Stimulated activated naive CD8-positive, alpha-beta T cell treated with anti-CD3 and anti-CD28 coated beads, Interleukin-15, amount 100 ng/mL, for 72 hours (primary cell): ENCODE measurements at regions not wholly inside any gene's neighbourhood (a gene's known extent, or its start where the extent isn't known, plus 50 kb on each side); places are given as distances from the start of the nearest gene placed in this dataset.

Experiments
- ATAC-seq: fragments of 150-1000 bp; cut with Tn5 transposase; 2 replicates; pipeline ENCODE4 v1.10.0; 2021; ENCODE audit warnings: mild to moderate bottlenecking, moderate library complexity
- DNase-seq, 2 donors: peaks; one replicate each; pipeline ENCODE4 v3.0.0; 2021 to 2022
- H3K27ac Mint-ChIP-seq, 2 donors: one replicate each; pipeline ENCODE4 v1.8.0; 2022; ENCODE audit warnings: mild to moderate bottlenecking in 2 of 2, mixed read lengths in 2 of 2, moderate library complexity in 2 of 2
- H3K27me3 Mint-ChIP-seq: one replicate; pipeline ENCODE4 v1.8.0; 2022; ENCODE audit warnings: mixed read lengths
- H3K4me1 Mint-ChIP-seq: one replicate; pipeline ENCODE4 v1.8.0; 2022; ENCODE audit warnings: mild to moderate bottlenecking, mixed read lengths
- H3K4me3 Mint-ChIP-seq, 2 donors: one replicate each; pipeline ENCODE4 v1.8.0; 2022; ENCODE audit warnings: mild to moderate bottlenecking in 2 of 2, mixed read lengths in 2 of 2, moderate library complexity in 1 of 2
- H3K9me3 Mint-ChIP-seq, 2 donors: one replicate each; pipeline ENCODE4 v1.8.0; 2022; ENCODE audit warnings: mixed read lengths in 2 of 2

GRCh38 chrX:39898147-39898546 is 199.6 kb downstream of the BCOR start:
- DNase-seq (no peak), ATAC-seq (no peak)
- H3K27me3 Mint-ChIP-seq: peaks cover 8% of the 10 kb centered on the region
- H3K4me3 Mint-ChIP-seq: no peak overlapping the region
- peaks cover 8% of the 10 kb centered on the region for H3K4me1 Mint-ChIP-seq
- no peak overlapping the region for H3K27ac Mint-ChIP-seq
- no peaks in the 10 kb centered on the region for H3K9me3 Mint-ChIP-seq

GRCh38 chrX:39899059-39899458 is 198.7 kb downstream of the BCOR start:
- H3K9me3 Mint-ChIP-seq: no peaks in the 10 kb centered on the region
- DNase-seq (no peak), ATAC-seq (no peak)
- no peak overlapping the region for H3K27ac Mint-ChIP-seq
- peaks cover 9% of the 10 kb centered on the region for H3K4me1 Mint-ChIP-seq
- H3K27me3 Mint-ChIP-seq: peaks cover 8% of the 10 kb centered on the region
- no peak overlapping the region for H3K4me3 Mint-ChIP-seq

- ATAC-seq (no peak), DNase-seq (no peak)
- Mint-ChIP-seq H3K27me3 (peaks cover 8% of the 10 kb centered on the region), H3K9me3 (no peaks in the 10 kb centered on the region), H3K4me1 (peaks cover 15% of the 10 kb centered on the region), H3K27ac (no peak overlapping the region), H3K4me3 (no peak overlapping the region)
These were observed 197.6 kb downstream of the BCOR start for GRCh38 chrX:39899856-39900776.

GRCh38 chrX:39900777-39901170 is 197.0 kb downstream of the BCOR start:
- Mint-ChIP-seq H3K4me1 (peaks cover 20% of the 10 kb centered on the region), H3K27me3 (peaks cover 8% of the 10 kb centered on the region), H3K9me3 (no peaks in the 10 kb centered on the region), H3K4me3 (no peak overlapping the region), H3K27ac (no peak overlapping the region)
- no peak for DNase-seq
- ATAC-seq: no peak

- H3K4me3 Mint-ChIP-seq: no peak overlapping the region
- DNase-seq (no peak), ATAC-seq (no peak)
- H3K4me1 Mint-ChIP-seq: peaks cover 27% of the 10 kb centered on the region
- H3K27me3 Mint-ChIP-seq: peaks cover 8% of the 10 kb centered on the region
- no peaks in the 10 kb centered on the region for H3K9me3 Mint-ChIP-seq
- no peak overlapping the region for H3K27ac Mint-ChIP-seq
These were observed 194.4 kb downstream of the BCOR start for GRCh38 chrX:39903343-39903742.

- no peaks in the 10 kb centered on the region for H3K9me3 Mint-ChIP-seq
- peaks cover 33% of the 10 kb centered on the region for H3K4me1 Mint-ChIP-seq
- H3K27me3 Mint-ChIP-seq: peaks cover 8% of the 10 kb centered on the region
- H3K27ac Mint-ChIP-seq: no peak overlapping the region
- no peak overlapping the region for H3K4me3 Mint-ChIP-seq
- ATAC-seq (peak; percentile 90), DNase-seq (peak in 1 of 2 donors; percentile 46)
These were observed 193.8 kb downstream of the BCOR start for GRCh38 chrX:39903937-39904336.

- no peak overlapping the region for H3K4me3 Mint-ChIP-seq
- DNase-seq (no peak), ATAC-seq (no peak)
- no peak overlapping the region for H3K27ac Mint-ChIP-seq
- H3K9me3 Mint-ChIP-seq: no peaks in the 10 kb centered on the region
- peaks cover 33% of the 10 kb centered on the region for H3K4me1 Mint-ChIP-seq
- H3K27me3 Mint-ChIP-seq: peaks cover 8% of the 10 kb centered on the region
These were observed 192.8 kb downstream of the BCOR start for GRCh38 chrX:39904816-39905537.

- no peaks in the 10 kb centered on the region for H3K9me3 Mint-ChIP-seq
- no peak overlapping the region for H3K4me3 Mint-ChIP-seq
- ATAC-seq (no peak), DNase-seq (no peak)
- H3K4me1 Mint-ChIP-seq: peaks cover 33% of the 10 kb centered on the region
- H3K27ac Mint-ChIP-seq: no peak overlapping the region
- peaks cover 8% of the 10 kb centered on the region for H3K27me3 Mint-ChIP-seq
These were observed 192.2 kb downstream of the BCOR start for GRCh38 chrX:39905538-39905891.

GRCh38 chrX:39905946-39906345 is 191.8 kb downstream of the BCOR start:
- H3K27ac Mint-ChIP-seq: no peak overlapping the region
- ATAC-seq: no peak

GRCh38 chrX:39907964-39908661 is 189.6 kb downstream of the BCOR start:
- no peaks in the 10 kb centered on the region for H3K27me3 Mint-ChIP-seq
- DNase-seq (peak in 1 of 2 donors; percentile 23), ATAC-seq (peak; percentile 56)
- H3K4me1 Mint-ChIP-seq: peaks cover 30% of the 10 kb centered on the region
- peak overlapping the region in 1 of 2 donors; percentile 92 for H3K27ac Mint-ChIP-seq
- H3K4me3 Mint-ChIP-seq: peak overlapping the region in 1 of 2 donors; percentile 26
- H3K9me3 Mint-ChIP-seq: no peaks in the 10 kb centered on the region

More at GRCh38 chrX:39905946-39906345, 191.8 kb downstream of the BCOR start:
- Mint-ChIP-seq H3K4me3 (no peak overlapping the region), H3K27me3 (peaks cover 8% of the 10 kb centered on the region), H3K4me1 (peaks cover 33% of the 10 kb centered on the region), H3K9me3 (no peaks in the 10 kb centered on the region)
- DNase-seq: no peak

- Mint-ChIP-seq H3K27ac (peak overlapping the region in 1 of 2 donors; percentile 71), H3K4me3 (no peak overlapping the region), H3K9me3 (no peaks in the 10 kb centered on the region), H3K4me1 (peaks cover 19% of the 10 kb centered on the region), H3K27me3 (no peaks in the 10 kb centered on the region)
- DNase-seq (no peak), ATAC-seq (no peak)
These were observed 187.8 kb downstream of the BCOR start for GRCh38 chrX:39909996-39910395.

GRCh38 chrX:39910651-39911050 is 187.1 kb downstream of the BCOR start:
- peaks cover 13% of the 10 kb centered on the region for H3K4me1 Mint-ChIP-seq
- no peaks in the 10 kb centered on the region for H3K9me3 Mint-ChIP-seq
- no peaks in the 10 kb centered on the region for H3K27me3 Mint-ChIP-seq
- H3K4me3 Mint-ChIP-seq: no peak overlapping the region
- ATAC-seq (no peak), DNase-seq (no peak)
- no peak overlapping the region for H3K27ac Mint-ChIP-seq

- no peak overlapping the region for H3K27ac Mint-ChIP-seq
- no peak overlapping the region for H3K4me3 Mint-ChIP-seq
- no peaks in the 10 kb centered on the region for H3K9me3 Mint-ChIP-seq
- ATAC-seq (no peak), DNase-seq (no peak)
- no peaks in the 10 kb centered on the region for H3K27me3 Mint-ChIP-seq
- H3K4me1 Mint-ChIP-seq: peaks cover 13% of the 10 kb centered on the region
These were observed 186.4 kb downstream of the BCOR start for GRCh38 chrX:39911278-39911897.

- H3K4me3 Mint-ChIP-seq: no peak overlapping the region
- H3K27me3 Mint-ChIP-seq: no peaks in the 10 kb centered on the region
- H3K4me1 Mint-ChIP-seq: peaks cover 11% of the 10 kb centered on the region
- no peaks in the 10 kb centered on the region for H3K9me3 Mint-ChIP-seq
- no peak for DNase-seq
- ATAC-seq: no peak
- no peak overlapping the region for H3K27ac Mint-ChIP-seq
These were observed 185.6 kb downstream of the BCOR start for GRCh38 chrX:39912126-39912525.

GRCh38 chrX:39915081-39915480 is 182.7 kb downstream of the BCOR start:
- no peaks in the 10 kb centered on the region for H3K27me3 Mint-ChIP-seq
- H3K27ac Mint-ChIP-seq: no peak overlapping the region
- ATAC-seq (no peak), DNase-seq (no peak)
- H3K9me3 Mint-ChIP-seq: no peaks in the 10 kb centered on the region
- H3K4me3 Mint-ChIP-seq: no peak overlapping the region
- H3K4me1 Mint-ChIP-seq: no peaks in the 10 kb centered on the region
